ENCODE measurements at regions not wholly inside any gene's neighbourhood (a gene's known extent, or its start where the extent isn't known, plus 50 kb on each side); places are given as distances from the start of the nearest gene placed in this dataset.
"Not testable (repeated sequence)": the region's sequence is repeated elsewhere in the genome, so short reads cannot be mapped to it uniquely, and the experiment has no call there.

GRCh38 chrX:110477593-110478228 is 119.1 kb downstream of the RTL9 start:
- Mint-ChIP-seq H3K27me3 (ENCODE audit: low read depth) (no peaks in the 10 kb centered on the region), H3K36me3 (ENCODE audit: low read depth) (no peaks in the 10 kb centered on the region), H3K27ac (no peak overlapping the region), H3K4me3 (no peak overlapping the region), H3K4me1 (ENCODE audit: low read depth) (no peaks in the 10 kb centered on the region), H3K9me3 (no peaks in the 10 kb centered on the region)
- no peak for DNase-seq
- CTCF ChIA-PET = no interaction called here
- intact Hi-C loops (cut with micrococcal nuclease) = no loop called here

GRCh38 chrX:110491846-110492620 is 133.4 kb downstream of the RTL9 start:
- H3K27me3 Mint-ChIP-seq (ENCODE audit: low read depth) = peaks cover 10% of the 10 kb centered on the region
- CTCF ChIA-PET = no interaction called here
- H3K9me3 Mint-ChIP-seq = no peaks in the 10 kb centered on the region
- no peak overlapping the region for H3K27ac Mint-ChIP-seq
- H3K36me3 Mint-ChIP-seq (ENCODE audit: low read depth) = no peaks in the 10 kb centered on the region
- no peak for DNase-seq
- H3K4me3 Mint-ChIP-seq = no peak overlapping the region
- no peaks in the 10 kb centered on the region for H3K4me1 Mint-ChIP-seq (ENCODE audit: low read depth)
- intact Hi-C loops (cut with micrococcal nuclease) = no loop called here

- Mint-ChIP-seq H3K36me3 (ENCODE audit: low read depth) (no peaks in the 10 kb centered on the region), H3K9me3 (no peaks in the 10 kb centered on the region), H3K27me3 (ENCODE audit: low read depth) (no peaks in the 10 kb centered on the region), H3K27ac (no peak overlapping the region), H3K4me3 (no peak overlapping the region), H3K4me1 (ENCODE audit: low read depth) (no peaks in the 10 kb centered on the region)
- no peak for DNase-seq
- intact Hi-C loops (cut with micrococcal nuclease) = no loop called here
- CTCF ChIA-PET = no interaction called here
Observed at GRCh38 chrX:110504947-110505346, 146.3 kb downstream of the RTL9 start.

GRCh38 chrX:110509755-110510532 is 151.3 kb downstream of the RTL9 start:
- Mint-ChIP-seq H3K27ac (no peak overlapping the region), H3K4me1 (ENCODE audit: low read depth) (no peaks in the 10 kb centered on the region), H3K27me3 (ENCODE audit: low read depth) (no peaks in the 10 kb centered on the region), H3K9me3 (no peaks in the 10 kb centered on the region), H3K4me3 (no peak overlapping the region), H3K36me3 (ENCODE audit: low read depth) (no peaks in the 10 kb centered on the region)
- CTCF ChIA-PET = no interaction called here
- intact Hi-C loops (cut with micrococcal nuclease) = no loop called here
- DNase-seq = no peak

- no peaks in the 10 kb centered on the region for H3K27me3 Mint-ChIP-seq (ENCODE audit: low read depth)
- CTCF ChIA-PET = no interaction called here
Observed at GRCh38 chrX:110511238-110511637, 152.6 kb downstream of the RTL9 start.

GRCh38 chrX:110512341-110512740 is 153.7 kb downstream of the RTL9 start:
- CTCF ChIA-PET = no interaction called here

More at GRCh38 chrX:110511238-110511637, 152.6 kb downstream of the RTL9 start:
- Mint-ChIP-seq H3K9me3 (no peaks in the 10 kb centered on the region), H3K27ac (no peak overlapping the region), H3K4me1 (ENCODE audit: low read depth) (no peaks in the 10 kb centered on the region), H3K36me3 (ENCODE audit: low read depth) (no peaks in the 10 kb centered on the region), H3K4me3 (no peak overlapping the region)
- intact Hi-C loops (cut with micrococcal nuclease) = no loop called here
- no peak for DNase-seq

GRCh38 chrX:110514509-110514908 is 155.9 kb downstream of the RTL9 start:
- no peaks in the 10 kb centered on the region for H3K36me3 Mint-ChIP-seq (ENCODE audit: low read depth)
- no peak overlapping the region for H3K27ac Mint-ChIP-seq
- H3K4me3 Mint-ChIP-seq = no peak overlapping the region
- no peaks in the 10 kb centered on the region for H3K9me3 Mint-ChIP-seq
- no peaks in the 10 kb centered on the region for H3K27me3 Mint-ChIP-seq (ENCODE audit: low read depth)
- intact Hi-C loops (cut with micrococcal nuclease) = no loop called here
- CTCF ChIA-PET = no interaction called here
- DNase-seq = no peak
- H3K4me1 Mint-ChIP-seq (ENCODE audit: low read depth) = no peaks in the 10 kb centered on the region

More at GRCh38 chrX:110512341-110512740, 153.7 kb downstream of the RTL9 start:
- DNase-seq = no peak
- no peaks in the 10 kb centered on the region for H3K36me3 Mint-ChIP-seq (ENCODE audit: low read depth)
- no peaks in the 10 kb centered on the region for H3K27me3 Mint-ChIP-seq (ENCODE audit: low read depth)
- intact Hi-C loops (cut with micrococcal nuclease) = no loop called here
- H3K4me3 Mint-ChIP-seq = no peak overlapping the region
- H3K27ac Mint-ChIP-seq = no peak overlapping the region
- no peaks in the 10 kb centered on the region for H3K4me1 Mint-ChIP-seq (ENCODE audit: low read depth)
- H3K9me3 Mint-ChIP-seq = no peaks in the 10 kb centered on the region

GRCh38 chrX:110519501-110519900 is 160.9 kb downstream of the RTL9 start:
- Mint-ChIP-seq H3K4me1 (ENCODE audit: low read depth) (no peaks in the 10 kb centered on the region), H3K27ac (no peak overlapping the region), H3K4me3 (no peak overlapping the region), H3K27me3 (ENCODE audit: low read depth) (no peaks in the 10 kb centered on the region), H3K36me3 (ENCODE audit: low read depth) (no peaks in the 10 kb centered on the region), H3K9me3 (no peaks in the 10 kb centered on the region)
- no peak for DNase-seq
- CTCF ChIA-PET = no interaction called here
- intact Hi-C loops (cut with micrococcal nuclease) = no loop called here

- H3K36me3 Mint-ChIP-seq (ENCODE audit: low read depth) = no peaks in the 10 kb centered on the region
- CTCF ChIA-PET = no interaction called here
Observed at GRCh38 chrX:110519906-110520452, 161.3 kb downstream of the RTL9 start.

GRCh38 chrX:110520652-110521051 is 162.0 kb downstream of the RTL9 start:
- H3K27ac Mint-ChIP-seq; CTCF ChIA-PET; DNase-seq; H3K4me3 Mint-ChIP-seq; H3K4me1 Mint-ChIP-seq (ENCODE audit: low read depth); intact Hi-C loops (cut with micrococcal nuclease); H3K27me3 Mint-ChIP-seq (ENCODE audit: low read depth); H3K36me3 Mint-ChIP-seq (ENCODE audit: low read depth); H3K9me3 Mint-ChIP-seq: not testable (repeated sequence)

More at GRCh38 chrX:110519906-110520452, 161.3 kb downstream of the RTL9 start:
- intact Hi-C loops (cut with micrococcal nuclease) = no loop called here
- Mint-ChIP-seq H3K4me3 (no peak overlapping the region), H3K4me1 (ENCODE audit: low read depth) (no peaks in the 10 kb centered on the region), H3K27me3 (ENCODE audit: low read depth) (no peaks in the 10 kb centered on the region), H3K27ac (no peak overlapping the region), H3K9me3 (no peaks in the 10 kb centered on the region)
- no peak for DNase-seq

- CTCF ChIA-PET = no interaction called here
- Mint-ChIP-seq H3K36me3 (ENCODE audit: low read depth) (no peaks in the 10 kb centered on the region), H3K27me3 (ENCODE audit: low read depth) (no peaks in the 10 kb centered on the region), H3K4me3 (no peak overlapping the region), H3K4me1 (ENCODE audit: low read depth) (no peaks in the 10 kb centered on the region), H3K27ac (no peak overlapping the region), H3K9me3 (no peaks in the 10 kb centered on the region)
- intact Hi-C loops (cut with micrococcal nuclease) = no loop called here
- no peak for DNase-seq
Observed at GRCh38 chrX:110531873-110532580, 173.4 kb downstream of the RTL9 start.

GRCh38 chrX:110532581-110532931 is 173.9 kb downstream of the RTL9 start:
- Mint-ChIP-seq H3K27me3 (ENCODE audit: low read depth) (no peaks in the 10 kb centered on the region), H3K36me3 (ENCODE audit: low read depth) (no peaks in the 10 kb centered on the region), H3K4me1 (ENCODE audit: low read depth) (no peaks in the 10 kb centered on the region), H3K4me3 (no peak overlapping the region), H3K9me3 (no peaks in the 10 kb centered on the region), H3K27ac (no peak overlapping the region)
- CTCF ChIA-PET = no interaction called here
- no peak for DNase-seq
- intact Hi-C loops (cut with micrococcal nuclease) = no loop called here

All from activated naive CD4-positive, alpha-beta T cell treated with anti-CD3 and anti-CD28 coated beads for 36 hours (primary cell).